GM12874 (cell line): ENCODE measurements at regions not wholly inside any gene's neighbourhood (a gene's known extent, or its start where the extent isn't known, plus 50 kb on each side); places are given as distances from the start of the nearest gene placed in this dataset.

Experiments
- TF ChIP-seq, protein P1 (sequence below): IDR thresholded peaks from 2 replicates; pipeline ENCODE4 v1.5.1; 2011; ENCODE audit warnings: low read depth, mild to moderate bottlenecking, control low read depth, low read length, moderate library complexity; ENCODE audit not compliant: insufficient read depth

DNA sequence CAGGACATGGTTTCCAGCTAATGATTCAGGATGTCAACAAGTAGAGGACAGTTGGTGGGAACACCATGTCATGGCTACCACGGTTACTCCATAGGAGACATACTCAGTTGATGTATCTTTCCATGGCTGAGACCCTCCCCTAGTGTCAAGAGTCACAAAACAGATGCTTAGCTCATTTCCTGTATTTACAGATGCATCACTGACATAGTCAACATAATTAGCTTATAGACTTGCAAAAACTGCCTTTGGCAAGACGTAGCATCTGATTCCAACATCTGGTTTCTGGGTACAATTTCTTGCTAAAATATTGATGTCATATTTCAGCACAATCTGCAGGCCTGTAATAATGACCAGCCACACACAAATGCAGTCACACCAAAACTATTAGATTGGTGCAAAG is 550.3 kb downstream of the FAM181B start:
- TF ChIP-seq, protein P1, sequence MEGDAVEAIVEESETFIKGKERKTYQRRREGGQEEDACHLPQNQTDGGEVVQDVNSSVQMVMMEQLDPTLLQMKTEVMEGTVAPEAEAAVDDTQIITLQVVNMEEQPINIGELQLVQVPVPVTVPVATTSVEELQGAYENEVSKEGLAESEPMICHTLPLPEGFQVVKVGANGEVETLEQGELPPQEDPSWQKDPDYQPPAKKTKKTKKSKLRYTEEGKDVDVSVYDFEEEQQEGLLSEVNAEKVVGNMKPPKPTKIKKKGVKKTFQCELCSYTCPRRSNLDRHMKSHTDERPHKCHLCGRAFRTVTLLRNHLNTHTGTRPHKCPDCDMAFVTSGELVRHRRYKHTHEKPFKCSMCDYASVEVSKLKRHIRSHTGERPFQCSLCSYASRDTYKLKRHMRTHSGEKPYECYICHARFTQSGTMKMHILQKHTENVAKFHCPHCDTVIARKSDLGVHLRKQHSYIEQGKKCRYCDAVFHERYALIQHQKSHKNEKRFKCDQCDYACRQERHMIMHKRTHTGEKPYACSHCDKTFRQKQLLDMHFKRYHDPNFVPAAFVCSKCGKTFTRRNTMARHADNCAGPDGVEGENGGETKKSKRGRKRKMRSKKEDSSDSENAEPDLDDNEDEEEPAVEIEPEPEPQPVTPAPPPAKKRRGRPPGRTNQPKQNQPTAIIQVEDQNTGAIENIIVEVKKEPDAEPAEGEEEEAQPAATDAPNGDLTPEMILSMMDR: no peak

DNA sequence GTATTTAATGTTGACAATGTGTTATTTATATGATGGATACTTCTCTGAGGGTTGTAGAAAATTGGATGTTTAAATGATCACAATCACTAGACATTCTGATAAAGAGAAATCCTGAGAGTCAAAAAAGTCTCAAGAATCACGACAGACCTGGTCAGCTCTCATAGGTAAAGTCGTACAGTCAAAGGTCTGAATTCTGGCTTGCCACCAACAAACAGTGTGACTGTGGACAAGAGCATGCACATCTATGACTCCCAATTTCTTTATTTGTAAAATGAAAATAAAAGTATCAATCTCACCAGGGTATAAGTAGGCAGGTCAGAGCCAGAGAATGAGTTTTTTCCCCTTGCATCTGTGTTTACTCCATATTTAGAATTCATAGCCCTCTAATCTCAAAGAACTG is 556.7 kb downstream of the FAM181B start:
- TF ChIP-seq, protein P1: no peak

- TF ChIP-seq, protein P1: no peak
Measured at GRCh38 chr11:82176365-82176764, 557.3 kb downstream of the FAM181B start.

GRCh38 chr11:82174610-82175009 is 559.1 kb downstream of the FAM181B start:
- TF ChIP-seq, protein P1: peak; percentile 38; the same call in 1 of the 2 replicates

GRCh38 chr11:82146789-82147188 is 586.9 kb downstream of the FAM181B start:
- TF ChIP-seq, protein P1: no peak

DNA sequence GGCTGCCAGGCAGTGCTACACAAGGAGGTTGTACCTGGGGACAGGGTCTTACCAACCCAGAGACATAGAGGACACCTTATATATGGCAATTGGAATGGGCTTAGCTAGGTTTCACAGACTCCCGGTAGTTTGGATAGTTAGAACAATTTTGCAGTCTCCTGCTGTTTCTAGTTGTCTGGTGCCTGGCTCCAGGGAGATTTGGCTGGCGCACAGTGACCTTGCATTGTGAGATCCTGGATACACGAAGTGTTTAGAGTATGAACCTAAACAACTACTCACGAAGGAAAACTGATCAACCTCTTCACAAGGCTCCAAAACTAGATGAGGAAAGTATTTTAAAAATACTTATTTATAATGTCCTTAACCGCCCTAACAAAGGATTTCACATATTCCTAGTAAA is 614.7 kb downstream of the FAM181B start:
- TF ChIP-seq, protein P1: no peak

DNA sequence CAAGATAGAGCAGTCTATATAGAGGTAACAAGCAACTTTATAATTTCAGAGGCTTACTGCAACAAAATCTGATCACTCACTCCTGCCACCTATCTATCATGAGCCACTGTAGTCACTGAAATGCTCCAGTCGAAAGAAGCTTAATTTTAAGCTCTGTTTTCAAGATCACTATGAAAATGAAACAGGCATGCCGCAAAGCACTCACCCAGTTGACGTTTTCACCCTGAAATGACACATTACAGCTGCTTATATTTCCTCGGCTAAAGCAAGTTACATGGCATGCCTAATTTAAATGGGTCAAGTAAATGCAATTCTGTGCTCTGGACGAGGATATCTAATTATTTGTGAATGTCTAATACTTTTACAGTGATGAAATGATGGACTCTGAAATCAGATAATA is 616.3 kb downstream of the FAM181B start:
- TF ChIP-seq, protein P1: no peak
